MM.1S (cell line): ENCODE measurements at regions not wholly inside any gene's neighbourhood (a gene's known extent, or its start where the extent isn't known, plus 50 kb on each side); places are given as distances from the start of the nearest gene placed in this dataset.
"Not testable (repeated sequence)": the region's sequence is repeated elsewhere in the genome, so short reads cannot be mapped to it uniquely, and the experiment has no call there.

ENCODE experiments used
- DNase-seq: peaks from one replicate; pipeline ENCODE4 v3.0.0-alpha.2; 2015
- H2AFZ ChIP-seq: fragments of 300-600 bp; sonication (generic); 2 replicates; pipeline ENCODE4 v1.6.0; 2016; ENCODE audit warnings: antibody characterized with exemption, low read length
- H3F3A ChIP-seq: fragments of 300-600 bp; sonication (generic); 2 replicates; pipeline ENCODE4 v1.6.1; 2016; ENCODE audit warnings: mild to moderate bottlenecking, antibody characterized with exemption, low read length, moderate library complexity, mixed read lengths; ENCODE audit not compliant: insufficient read depth
- H3K27ac ChIP-seq: fragments of 300-600 bp; sonication (generic); 2 replicates; pipeline ENCODE4 v1.5.1; 2016; ENCODE audit warnings: mild to moderate bottlenecking, low read length
- H3K27me3 ChIP-seq: fragments of 300-600 bp; sonication (generic); replicated peaks from 2 replicates; pipeline ENCODE4 v1.6.0; 2016; ENCODE audit warnings: low read length; ENCODE audit not compliant: insufficient read depth
- H3K36me3 ChIP-seq: fragments of 300-600 bp; sonication (generic); replicated peaks from 2 replicates; pipeline ENCODE4 v1.6.1; 2016; ENCODE audit warnings: mild to moderate bottlenecking, low read length, mixed read lengths; ENCODE audit not compliant: insufficient read depth
- H3K4me1 ChIP-seq: fragments of 300-600 bp; sonication (generic); 2 replicates; pipeline ENCODE4 v1.6.1; 2016; ENCODE audit warnings: low read length, mixed read lengths
- H3K4me2 ChIP-seq: fragments of 300-600 bp; sonication (generic); 2 replicates; pipeline ENCODE4 v1.6.0; 2016; ENCODE audit warnings: low read depth, low read length
- H3K4me3 ChIP-seq: fragments of 300-600 bp; sonication (generic); 2 replicates; pipeline ENCODE4 v1.5.1; 2016; ENCODE audit warnings: low read length, mixed read lengths
- H3K79me2 ChIP-seq: fragments of 300-600 bp; sonication (generic); 2 replicates; pipeline ENCODE4 v1.6.1; 2016; ENCODE audit warnings: mixed run types, low read length, mixed read lengths
- H3K9ac ChIP-seq: fragments of 300-600 bp; sonication (generic); 2 replicates; pipeline ENCODE4 v1.6.1; 2016; ENCODE audit warnings: low read length, mixed read lengths
- H3K9me2 ChIP-seq: fragments of 300-600 bp; sonication (generic); replicated peaks from 2 replicates; pipeline ENCODE4 v1.6.1; 2016; ENCODE audit warnings: mild to moderate bottlenecking, low read length, mixed read lengths; ENCODE audit not compliant: insufficient read depth
- H3K9me3 ChIP-seq: fragments of 300-600 bp; sonication (generic); replicated peaks from 2 replicates; pipeline ENCODE4 v1.6.1; 2016; ENCODE audit warnings: mild to moderate bottlenecking, low read length, mixed read lengths; ENCODE audit not compliant: insufficient read depth
- H4K20me1 ChIP-seq: fragments of 300-600 bp; sonication (generic); 2 replicates; pipeline ENCODE4 v1.6.1; 2016; ENCODE audit warnings: mild to moderate bottlenecking, low read length, moderate library complexity, mixed read lengths; ENCODE audit not compliant: insufficient read depth
- EZH2 ChIP-seq: fragments of 300-600 bp; sonication (generic); optimal IDR thresholded peaks from 2 replicates; pipeline ENCODE3; 2017; ENCODE audit warnings: low read depth, mild to moderate bottlenecking, antibody characterized with exemption, low read length, mixed read lengths
- EZH2phosphoT487 ChIP-seq: fragments of 300-600 bp; sonication (generic); IDR thresholded peaks from 2 replicates; pipeline ENCODE4 v1.6.1; 2018; ENCODE audit warnings: antibody characterized with exemption, low read length
- TF ChIP-seq, protein P1 (sequence below): fragments of 300-600 bp; sonication (generic); IDR thresholded peaks from 2 replicates; pipeline ENCODE4 v1.5.1; 2016; ENCODE audit warnings: antibody characterized with exemption, low read length, mixed read lengths

DNA sequence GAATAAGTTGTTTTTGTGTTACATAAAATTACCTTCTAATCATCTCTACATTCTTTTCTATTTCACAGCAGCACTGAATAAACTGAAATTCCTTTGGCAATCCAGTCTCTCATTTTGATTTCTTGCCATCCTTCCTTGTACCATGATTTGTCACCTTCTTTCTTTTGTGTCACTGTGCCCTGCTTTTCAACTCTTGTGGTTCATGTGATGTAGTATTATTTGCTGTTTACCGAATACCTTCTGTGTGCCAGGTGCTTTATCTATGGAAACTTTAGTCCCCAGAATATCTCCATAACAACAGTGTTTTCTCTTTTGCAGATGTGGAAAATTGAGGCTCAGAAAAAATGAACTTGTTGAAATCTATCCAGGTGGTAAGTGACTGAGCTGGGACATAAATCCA is 220.3 kb downstream of the STK31 start:
- no peak overlapping the region for H3K9ac ChIP-seq
- no peaks in the 10 kb centered on the region for H3K9me3 ChIP-seq
- no peaks in the 10 kb centered on the region for H3K4me1 ChIP-seq

DNA sequence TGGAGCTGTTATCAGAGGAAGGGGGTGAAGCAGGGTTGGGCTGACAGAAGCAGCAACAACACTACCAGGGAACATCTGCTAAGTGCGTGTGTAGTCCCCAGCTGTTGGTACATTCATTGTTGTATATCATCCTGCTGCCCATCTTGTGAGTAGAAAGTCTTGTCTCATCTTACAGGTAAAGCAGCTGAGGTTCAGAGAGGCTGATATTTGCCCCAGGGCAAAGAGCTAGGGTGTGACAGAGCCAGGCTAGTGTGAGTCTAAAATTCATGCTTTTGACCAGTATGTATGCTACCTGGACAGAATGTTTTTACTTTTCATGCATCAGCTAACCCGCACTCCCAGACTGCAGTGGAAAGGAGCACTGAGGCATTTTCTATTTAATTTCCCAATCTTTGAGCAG is 221.6 kb downstream of the STK31 start:
- Histone ChIP-seq H3K4me2 (no peak overlapping the region), H3K36me3 (no peaks in the 10 kb centered on the region), H4K20me1 (no peaks in the 10 kb centered on the region), H3K9me3 (no peaks in the 10 kb centered on the region), H3K27ac (no peak overlapping the region), H3K9ac (no peak overlapping the region), H2AFZ (no peak overlapping the region), H3K9me2 (no peaks in the 10 kb centered on the region), H3F3A (no peaks in the 10 kb centered on the region), H3K4me1 (no peaks in the 10 kb centered on the region), H3K4me3 (no peak overlapping the region), H3K27me3 (no peaks in the 10 kb centered on the region), H3K79me2 (no peaks in the 10 kb centered on the region)
- no peak for TF ChIP-seq EZH2phosphoT487
- no peak for DNase-seq

More for the DNA sequence above, 220.3 kb downstream of the STK31 start:
- Histone ChIP-seq H3K9me2 (no peaks in the 10 kb centered on the region), H3K27ac (no peak overlapping the region), H3K79me2 (no peaks in the 10 kb centered on the region), H4K20me1 (no peaks in the 10 kb centered on the region), H3K4me2 (no peak overlapping the region), H3K4me3 (no peak overlapping the region), H3K36me3 (no peaks in the 10 kb centered on the region), H2AFZ (no peak overlapping the region), H3F3A (no peaks in the 10 kb centered on the region), H3K27me3 (no peaks in the 10 kb centered on the region)
- no peak for DNase-seq
- no peak for TF ChIP-seq EZH2
- no peak for TF ChIP-seq EZH2phosphoT487
- TF ChIP-seq, protein P1, sequence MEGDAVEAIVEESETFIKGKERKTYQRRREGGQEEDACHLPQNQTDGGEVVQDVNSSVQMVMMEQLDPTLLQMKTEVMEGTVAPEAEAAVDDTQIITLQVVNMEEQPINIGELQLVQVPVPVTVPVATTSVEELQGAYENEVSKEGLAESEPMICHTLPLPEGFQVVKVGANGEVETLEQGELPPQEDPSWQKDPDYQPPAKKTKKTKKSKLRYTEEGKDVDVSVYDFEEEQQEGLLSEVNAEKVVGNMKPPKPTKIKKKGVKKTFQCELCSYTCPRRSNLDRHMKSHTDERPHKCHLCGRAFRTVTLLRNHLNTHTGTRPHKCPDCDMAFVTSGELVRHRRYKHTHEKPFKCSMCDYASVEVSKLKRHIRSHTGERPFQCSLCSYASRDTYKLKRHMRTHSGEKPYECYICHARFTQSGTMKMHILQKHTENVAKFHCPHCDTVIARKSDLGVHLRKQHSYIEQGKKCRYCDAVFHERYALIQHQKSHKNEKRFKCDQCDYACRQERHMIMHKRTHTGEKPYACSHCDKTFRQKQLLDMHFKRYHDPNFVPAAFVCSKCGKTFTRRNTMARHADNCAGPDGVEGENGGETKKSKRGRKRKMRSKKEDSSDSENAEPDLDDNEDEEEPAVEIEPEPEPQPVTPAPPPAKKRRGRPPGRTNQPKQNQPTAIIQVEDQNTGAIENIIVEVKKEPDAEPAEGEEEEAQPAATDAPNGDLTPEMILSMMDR = no peak

DNA sequence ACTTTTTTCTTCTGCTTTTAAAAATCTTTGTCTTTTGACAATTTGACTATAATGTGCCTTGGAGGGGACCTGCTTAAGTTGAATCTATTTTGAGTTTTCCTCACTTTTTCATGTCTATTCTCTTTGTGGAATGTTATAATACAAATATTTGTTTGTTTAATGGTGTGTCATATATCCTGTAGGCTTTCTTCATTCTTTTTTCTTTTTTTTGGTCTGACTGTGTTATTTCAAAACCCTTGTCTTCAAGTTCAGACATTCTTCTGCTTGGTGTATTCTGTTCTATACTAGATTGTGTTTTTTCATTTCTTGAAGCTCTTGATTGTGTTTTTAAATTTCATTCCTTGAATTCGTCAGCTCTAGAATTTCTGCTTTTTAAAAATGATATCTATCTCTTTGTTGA is 228.2 kb downstream of the STK31 start:
- no peaks in the 10 kb centered on the region for H3K27me3 ChIP-seq
- TF ChIP-seq EZH2 (no peak), EZH2phosphoT487 (no peak)
- TF ChIP-seq, protein P1 = no peak
- no peak overlapping the region for H3K9ac ChIP-seq
- DNase-seq = no peak
- H3K36me3 ChIP-seq = no peaks in the 10 kb centered on the region
- no peaks in the 10 kb centered on the region; the same call in none of the 2 replicates for H3K9me3 ChIP-seq
- H3K9me2 ChIP-seq = no peaks in the 10 kb centered on the region
- no peak overlapping the region for H3K27ac ChIP-seq
- H3K4me3 ChIP-seq = no peak overlapping the region
- no peak overlapping the region for H2AFZ ChIP-seq
- no peak overlapping the region for H3K4me2 ChIP-seq
- no peaks in the 10 kb centered on the region for H3K4me1 ChIP-seq
- no peaks in the 10 kb centered on the region for H3F3A ChIP-seq
- H3K79me2 ChIP-seq = no peaks in the 10 kb centered on the region
- H4K20me1 ChIP-seq = no peaks in the 10 kb centered on the region

DNA sequence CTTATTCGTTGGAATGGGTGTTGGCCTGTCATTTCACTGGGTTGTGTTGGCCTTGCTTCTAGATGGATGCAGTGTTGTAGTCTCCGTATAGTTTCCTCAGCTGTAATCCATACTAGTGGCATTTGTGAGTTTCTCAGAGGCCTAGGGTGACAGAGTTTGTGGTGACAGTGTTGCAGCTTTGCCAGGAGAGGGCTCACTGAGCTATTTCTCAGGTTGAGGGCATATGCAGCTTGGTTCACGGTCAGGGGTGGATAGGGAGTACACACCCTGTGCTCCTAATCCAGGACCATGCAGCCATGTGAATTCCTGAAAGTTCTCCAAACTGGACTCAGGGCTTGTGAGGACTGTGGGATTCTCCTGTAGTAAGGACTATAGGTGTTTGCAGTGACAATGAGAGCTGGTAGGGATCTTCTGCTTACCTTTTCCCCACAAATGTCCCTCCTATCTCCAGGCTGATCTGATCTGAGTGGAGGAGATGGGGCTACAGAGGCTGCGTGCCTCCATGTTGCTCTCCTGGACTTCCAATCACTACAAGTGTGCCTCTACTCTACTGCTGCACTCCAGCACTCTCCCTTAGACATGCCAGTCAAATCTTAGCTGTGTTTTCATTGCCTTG is 229.0 kb downstream of the STK31 start:
- Histone ChIP-seq H3F3A (no peaks in the 10 kb centered on the region), H3K27me3 (no peaks in the 10 kb centered on the region), H3K4me2 (no peak overlapping the region), H2AFZ (0 out of 2 replicates have a peak overlapping the region, but pooled peaks have one; percentile 12), H3K79me2 (no peaks in the 10 kb centered on the region), H4K20me1 (no peaks in the 10 kb centered on the region), H3K9me2 (no peaks in the 10 kb centered on the region), H3K9ac (no peak overlapping the region), H3K4me3 (no peak overlapping the region), H3K9me3 (no peaks in the 10 kb centered on the region; the same call in none of the 2 replicates), H3K27ac (no peak overlapping the region), H3K36me3 (no peaks in the 10 kb centered on the region), H3K4me1 (no peaks in the 10 kb centered on the region)
- peak; percentile 48 for DNase-seq
- no peak for TF ChIP-seq EZH2
- TF ChIP-seq, protein P1 = peak; percentile 62

DNA sequence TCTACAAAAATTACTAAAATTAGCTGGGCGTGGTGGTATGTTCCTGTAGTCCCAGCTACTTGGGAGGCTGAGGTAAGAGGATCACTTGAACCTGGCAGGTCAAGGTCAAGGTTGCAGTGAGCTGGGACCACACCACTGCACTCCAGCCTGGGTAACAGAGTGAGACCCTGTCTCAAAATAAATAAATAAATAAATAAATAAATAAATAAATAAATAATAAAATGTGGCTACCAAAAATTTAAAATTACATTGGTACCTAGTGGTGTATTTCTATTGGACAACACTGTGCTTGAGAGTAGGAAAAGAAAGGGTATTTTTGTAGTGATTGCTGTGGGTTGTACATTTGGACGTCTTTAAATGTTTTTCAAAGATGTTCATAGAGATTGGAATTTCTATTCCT is 229.7 kb downstream of the STK31 start:
- H3K27me3 ChIP-seq, H3K4me2 ChIP-seq, H3K9ac ChIP-seq, H4K20me1 ChIP-seq, H3K4me1 ChIP-seq, H3K27ac ChIP-seq, H3K9me3 ChIP-seq, H3K36me3 ChIP-seq, DNase-seq, H3K9me2 ChIP-seq, H3K79me2 ChIP-seq, H2AFZ ChIP-seq, H3F3A ChIP-seq, H3K4me3 ChIP-seq: not testable (repeated sequence)
